22Rv1 (cell line): ENCODE measurements at regions not wholly inside any gene's neighbourhood (a gene's known extent, or its start where the extent isn't known, plus 50 kb on each side); places are given as distances from the start of the nearest gene placed in this dataset.
"Not testable (repeated sequence)": the region's sequence is repeated elsewhere in the genome, so short reads cannot be mapped to it uniquely, and the experiment has no call there.

Experiments used
- H3K27ac ChIP-seq: fragments of 450-650 bp; 2 replicates; pipeline ENCODE4 v1.5.1; 2017
- ZFX ChIP-seq: fragments of 450-650 bp; IDR thresholded peaks from 2 replicates; pipeline ENCODE4 v1.6.1; 2017; ENCODE audit warnings: antibody characterized with exemption, borderline replicate concordance
- TF ChIP-seq, protein P1 (sequence below): fragments of 450-650 bp; IDR thresholded peaks from 2 replicates; pipeline ENCODE4 v1.5.1; 2017; ENCODE audit warnings: mild to moderate bottlenecking

DNA sequence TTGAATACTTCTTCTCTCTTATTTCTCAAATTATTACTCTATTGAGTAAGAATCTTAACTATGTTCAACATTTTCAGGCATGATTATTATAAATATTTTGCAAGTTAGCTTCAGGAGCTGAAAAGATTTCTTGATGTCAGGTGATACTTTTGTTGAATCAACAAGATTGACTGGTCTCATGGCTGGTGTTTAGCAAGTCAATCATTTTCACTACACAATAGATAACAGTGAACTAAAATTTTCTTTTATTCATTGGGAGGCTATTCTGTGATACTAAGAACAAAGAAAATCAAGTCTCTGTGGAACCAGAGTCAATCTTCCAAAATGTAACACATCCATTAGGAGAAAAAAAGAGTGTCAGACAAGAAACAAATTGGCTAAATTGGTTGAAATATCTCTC is 476.7 kb downstream of the CNTN3 start:
- TF ChIP-seq ZFX = no peak
- TF ChIP-seq, protein P1, sequence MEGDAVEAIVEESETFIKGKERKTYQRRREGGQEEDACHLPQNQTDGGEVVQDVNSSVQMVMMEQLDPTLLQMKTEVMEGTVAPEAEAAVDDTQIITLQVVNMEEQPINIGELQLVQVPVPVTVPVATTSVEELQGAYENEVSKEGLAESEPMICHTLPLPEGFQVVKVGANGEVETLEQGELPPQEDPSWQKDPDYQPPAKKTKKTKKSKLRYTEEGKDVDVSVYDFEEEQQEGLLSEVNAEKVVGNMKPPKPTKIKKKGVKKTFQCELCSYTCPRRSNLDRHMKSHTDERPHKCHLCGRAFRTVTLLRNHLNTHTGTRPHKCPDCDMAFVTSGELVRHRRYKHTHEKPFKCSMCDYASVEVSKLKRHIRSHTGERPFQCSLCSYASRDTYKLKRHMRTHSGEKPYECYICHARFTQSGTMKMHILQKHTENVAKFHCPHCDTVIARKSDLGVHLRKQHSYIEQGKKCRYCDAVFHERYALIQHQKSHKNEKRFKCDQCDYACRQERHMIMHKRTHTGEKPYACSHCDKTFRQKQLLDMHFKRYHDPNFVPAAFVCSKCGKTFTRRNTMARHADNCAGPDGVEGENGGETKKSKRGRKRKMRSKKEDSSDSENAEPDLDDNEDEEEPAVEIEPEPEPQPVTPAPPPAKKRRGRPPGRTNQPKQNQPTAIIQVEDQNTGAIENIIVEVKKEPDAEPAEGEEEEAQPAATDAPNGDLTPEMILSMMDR = no peak
- H3K27ac ChIP-seq = no peak overlapping the region

DNA sequence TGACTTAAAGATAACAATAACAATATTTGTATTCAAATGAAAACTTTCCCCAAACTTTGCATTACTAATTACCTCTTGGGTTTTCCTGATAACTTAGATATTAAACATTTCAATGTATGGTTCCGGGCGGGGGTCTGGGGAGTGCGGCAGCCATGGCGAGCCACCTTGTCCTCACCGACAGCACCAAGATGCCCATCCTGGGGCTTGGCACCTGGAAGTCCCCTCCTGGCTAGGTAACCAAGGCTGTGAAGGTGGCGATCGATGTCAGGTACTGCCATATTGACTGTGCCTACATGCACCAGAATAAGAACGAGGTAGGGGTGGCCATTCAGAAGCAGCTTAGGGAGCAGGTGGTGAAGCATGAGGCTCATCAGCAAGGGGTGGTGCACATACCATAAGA is 478.7 kb downstream of the CNTN3 start:
- H3K27ac ChIP-seq = no peak overlapping the region
- no peak for TF ChIP-seq ZFX
- TF ChIP-seq, protein P1 = no peak

DNA sequence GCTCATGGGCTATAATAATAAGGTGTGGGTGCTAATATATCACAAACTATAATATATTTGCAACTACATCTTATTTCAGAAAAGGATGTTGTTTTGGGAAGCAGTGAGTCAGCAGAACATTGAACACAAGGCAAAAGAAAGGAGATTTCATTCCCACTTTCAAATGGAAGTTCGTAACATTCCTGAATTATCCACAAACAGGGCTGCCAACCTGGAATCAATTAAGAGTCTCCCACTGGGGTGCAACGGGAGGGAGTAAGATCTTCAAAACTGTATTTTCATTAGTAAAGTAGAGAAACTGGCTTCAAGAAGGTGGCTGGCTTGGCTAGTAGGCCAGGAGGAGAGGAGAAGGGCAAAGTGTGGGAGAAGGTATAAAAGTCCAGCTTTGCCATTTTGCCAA is 479.6 kb downstream of the CNTN3 start:
- no peak overlapping the region for H3K27ac ChIP-seq
- TF ChIP-seq ZFX = no peak
- TF ChIP-seq, protein P1 = no peak

DNA sequence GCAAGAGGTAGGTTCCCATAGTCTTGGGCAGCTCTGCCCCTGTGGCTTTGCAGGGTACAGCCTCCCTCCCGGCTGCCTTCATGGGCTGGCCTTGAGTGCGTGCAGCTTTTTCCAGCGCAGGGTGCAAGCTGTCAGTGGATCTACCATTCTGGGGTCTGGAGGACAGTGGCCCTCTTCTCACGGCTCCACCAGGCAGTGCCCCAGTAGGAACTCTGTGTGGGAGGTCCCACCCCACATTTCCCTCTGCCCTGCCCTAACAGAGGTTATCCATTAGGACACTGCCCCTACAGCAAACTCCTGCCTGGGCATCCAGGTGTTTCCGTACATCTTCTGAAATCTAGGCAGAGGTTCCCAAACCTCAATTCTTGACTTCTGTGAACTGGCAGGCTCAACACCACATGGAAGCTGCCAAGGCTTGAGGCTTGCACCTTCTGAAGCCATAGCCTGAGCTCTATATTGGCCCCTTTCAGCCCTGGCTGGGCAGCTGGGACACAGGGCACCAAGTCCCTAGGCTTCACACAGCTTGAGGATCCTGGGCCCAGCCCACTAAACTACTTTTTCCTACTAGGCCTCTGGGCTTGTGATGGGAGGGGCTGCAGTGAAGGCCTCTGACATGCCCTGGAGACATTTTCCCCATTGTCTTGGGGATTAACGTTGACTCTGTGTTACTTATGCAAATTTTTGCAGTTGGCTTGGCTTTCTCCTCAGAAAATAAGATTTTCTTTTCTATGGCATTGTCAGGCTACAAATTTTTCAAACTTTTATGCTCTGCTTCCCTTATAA is 482.7 kb downstream of the CNTN3 start:
- not testable (repeated sequence) for H3K27ac ChIP-seq

DNA sequence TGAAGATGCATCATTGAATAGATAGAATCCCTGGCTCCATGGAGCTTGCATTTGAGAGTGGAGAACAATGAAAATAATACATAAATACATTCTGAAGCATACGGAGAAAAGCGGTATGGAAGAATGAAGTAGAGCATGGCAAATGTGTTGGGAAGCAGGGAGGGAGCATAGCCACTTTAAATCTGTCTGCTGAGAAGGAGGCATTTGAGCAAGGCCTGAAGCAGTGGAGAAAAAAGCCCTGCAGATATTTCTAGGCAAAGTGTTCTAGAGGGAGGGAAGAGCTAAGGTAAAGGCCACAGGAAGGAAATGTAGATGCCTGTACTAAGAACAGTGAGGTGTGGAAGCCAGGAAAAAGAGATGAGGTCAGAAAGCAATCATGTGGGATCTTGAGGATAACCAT is 484.8 kb downstream of the CNTN3 start:
- H3K27ac ChIP-seq = no peak overlapping the region
- TF ChIP-seq ZFX = no peak
- TF ChIP-seq, protein P1 = no peak

DNA sequence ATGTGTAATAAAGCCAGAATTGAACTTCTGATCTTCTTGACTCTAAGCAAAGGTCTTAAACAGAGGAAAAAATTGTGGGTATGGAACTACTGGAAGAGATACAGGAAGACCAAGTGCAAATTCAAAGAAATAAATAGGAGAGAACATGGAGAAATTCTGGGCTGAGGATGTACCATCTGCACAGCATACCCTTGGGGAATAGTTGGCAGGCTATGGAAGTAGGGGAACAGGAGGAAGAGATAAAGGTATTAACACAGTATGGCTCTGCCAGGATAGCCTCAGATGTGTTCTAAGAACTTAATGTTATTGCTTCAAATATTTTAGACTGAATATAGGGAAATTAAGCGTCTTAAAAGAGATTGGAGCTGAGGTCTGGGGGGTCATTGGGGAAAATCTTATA is 485.4 kb downstream of the CNTN3 start:
- TF ChIP-seq ZFX = no peak
- TF ChIP-seq, protein P1 = no peak
- no peak overlapping the region for H3K27ac ChIP-seq

DNA sequence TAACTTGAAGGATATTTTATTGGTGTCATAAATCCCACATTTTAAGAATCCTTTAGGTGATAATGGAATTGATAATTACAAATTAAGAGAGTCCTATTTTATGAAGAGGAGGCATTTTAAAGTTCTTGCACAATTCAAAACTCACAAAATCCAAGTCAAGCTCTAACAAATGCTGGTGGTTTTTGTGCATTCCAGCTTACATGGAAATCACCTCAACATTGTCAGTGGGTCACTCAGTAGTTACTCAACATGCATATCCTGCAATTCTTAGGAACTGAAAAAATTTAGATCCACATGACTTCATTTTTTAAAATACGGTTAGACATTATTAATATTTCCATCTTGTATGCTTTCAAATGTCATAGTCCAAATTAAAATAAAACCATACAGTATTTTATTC is 487.2 kb downstream of the CNTN3 start:
- H3K27ac ChIP-seq = no peak overlapping the region
- TF ChIP-seq ZFX = no peak
- TF ChIP-seq, protein P1 = no peak

DNA sequence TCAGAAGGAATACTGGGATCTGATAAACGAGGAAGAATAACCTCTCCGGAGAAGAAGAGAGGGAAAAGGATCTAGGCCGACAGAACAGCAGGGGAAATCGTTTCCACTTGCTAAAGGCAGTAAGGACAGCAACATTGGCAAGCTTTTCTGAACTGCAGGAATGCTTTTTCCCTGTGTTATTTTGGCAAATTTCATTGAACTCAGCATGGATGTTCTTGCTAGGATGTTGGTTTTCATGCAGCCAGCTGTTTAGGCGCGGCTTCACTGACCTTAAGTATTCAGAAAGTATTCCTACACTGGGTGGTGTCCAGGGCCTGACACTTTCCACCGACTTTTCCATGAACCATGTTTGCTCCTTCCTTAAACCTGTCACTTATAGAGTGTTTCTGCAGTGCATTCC is 489.7 kb downstream of the CNTN3 start:
- no peak overlapping the region for H3K27ac ChIP-seq
- TF ChIP-seq ZFX = no peak
- TF ChIP-seq, protein P1 = no peak
